ENCODE measurements at regions not wholly inside any gene's neighbourhood (a gene's known extent, or its start where the extent isn't known, plus 50 kb on each side); places are given as distances from the start of the nearest gene placed in this dataset.

DNA sequence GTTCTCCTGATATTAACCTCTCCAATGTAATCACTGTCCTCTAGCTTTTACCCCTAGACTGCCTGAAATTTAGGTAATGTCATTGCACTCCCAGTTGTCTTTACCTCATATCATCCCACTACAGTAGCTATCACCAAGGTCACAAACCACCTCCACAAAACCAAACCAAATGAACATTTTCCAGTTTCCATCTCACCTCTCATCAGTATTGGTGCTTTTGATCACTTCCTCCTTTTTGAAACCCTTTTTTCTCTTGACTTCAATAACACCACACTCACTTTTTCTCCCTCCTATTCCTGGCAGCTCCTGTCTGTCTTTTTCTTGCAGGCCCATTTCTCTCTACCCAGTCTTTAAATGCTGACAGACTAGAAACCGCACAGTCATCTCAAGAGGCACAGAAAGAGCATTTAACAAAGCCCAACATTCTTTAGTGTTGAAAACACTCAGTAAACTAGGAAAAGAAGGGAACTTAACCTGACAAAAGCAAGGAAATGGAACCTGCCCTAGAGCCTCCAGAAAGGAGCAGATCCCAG is 95.9 kb upstream of the SIX2 start:
- H3K9me3 ChIP-seq = peaks cover 0 to 2% (median 0%) of the 10 kb centered on the region in 4 donors
- 66 to 94% methylated on average over 1 of the region's 1 CpG for WGBS, 2 donors
- H3K4me1 ChIP-seq = no peaks in the 10 kb centered on the region
- no peaks in the 10 kb centered on the region for H3K36me3 ChIP-seq
- TF ChIP-seq EP300 (IDR thresholded peaks at IDR 0.05) (no peak), POLR2A (IDR thresholded peaks at IDR 0.05) (no peak)
- TF ChIP-seq, protein P1, sequence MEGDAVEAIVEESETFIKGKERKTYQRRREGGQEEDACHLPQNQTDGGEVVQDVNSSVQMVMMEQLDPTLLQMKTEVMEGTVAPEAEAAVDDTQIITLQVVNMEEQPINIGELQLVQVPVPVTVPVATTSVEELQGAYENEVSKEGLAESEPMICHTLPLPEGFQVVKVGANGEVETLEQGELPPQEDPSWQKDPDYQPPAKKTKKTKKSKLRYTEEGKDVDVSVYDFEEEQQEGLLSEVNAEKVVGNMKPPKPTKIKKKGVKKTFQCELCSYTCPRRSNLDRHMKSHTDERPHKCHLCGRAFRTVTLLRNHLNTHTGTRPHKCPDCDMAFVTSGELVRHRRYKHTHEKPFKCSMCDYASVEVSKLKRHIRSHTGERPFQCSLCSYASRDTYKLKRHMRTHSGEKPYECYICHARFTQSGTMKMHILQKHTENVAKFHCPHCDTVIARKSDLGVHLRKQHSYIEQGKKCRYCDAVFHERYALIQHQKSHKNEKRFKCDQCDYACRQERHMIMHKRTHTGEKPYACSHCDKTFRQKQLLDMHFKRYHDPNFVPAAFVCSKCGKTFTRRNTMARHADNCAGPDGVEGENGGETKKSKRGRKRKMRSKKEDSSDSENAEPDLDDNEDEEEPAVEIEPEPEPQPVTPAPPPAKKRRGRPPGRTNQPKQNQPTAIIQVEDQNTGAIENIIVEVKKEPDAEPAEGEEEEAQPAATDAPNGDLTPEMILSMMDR (IDR thresholded peaks at IDR 0.05) = no peak
- no peaks in the 10 kb centered on the region for H3K27me3 ChIP-seq
- DNase-seq (ENCODE audit: low spot score in 2 of 2) = no peak
- H3K4me3 ChIP-seq = no peak overlapping the region
- no peak overlapping the region for H3K27ac ChIP-seq

DNA sequence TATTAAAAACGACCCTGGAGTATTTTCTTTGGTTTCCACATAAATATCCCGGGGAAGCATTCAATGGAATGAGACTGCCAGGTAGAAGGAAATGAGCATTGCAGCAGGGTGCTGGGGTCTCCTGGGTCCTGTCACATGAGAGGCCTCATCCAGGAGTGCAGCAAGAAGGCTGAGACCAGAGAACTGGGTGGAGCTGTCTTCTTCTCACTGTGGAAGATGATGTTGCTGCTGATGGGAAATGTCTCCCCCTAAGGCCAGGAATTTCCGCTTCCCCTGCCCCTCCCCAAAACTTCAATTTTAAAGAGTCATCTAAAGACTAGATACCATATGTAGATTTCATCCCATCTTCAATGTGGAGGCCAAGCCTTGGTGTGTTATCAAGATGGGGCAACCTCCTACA is 95.2 kb upstream of the SIX2 start:
- Histone ChIP-seq H3K27ac (no peak overlapping the region), H3K4me3 (no peak overlapping the region), H3K4me1 (no peaks in the 10 kb centered on the region), H3K9me3 (peaks cover 0 to 2% (median 0%) of the 10 kb centered on the region in 4 donors), H3K36me3 (no peaks in the 10 kb centered on the region), H3K27me3 (no peaks in the 10 kb centered on the region)
- 82% methylated on average over 3 of the region's 3 CpGs for WGBS, 2 donors
- no peak for DNase-seq (ENCODE audit: low spot score in 2 of 2)
- TF ChIP-seq, protein P1 (IDR thresholded peaks at IDR 0.05) = no peak
- TF ChIP-seq POLR2A (IDR thresholded peaks at IDR 0.05) (no peak), EP300 (IDR thresholded peaks at IDR 0.05) (no peak)

DNA sequence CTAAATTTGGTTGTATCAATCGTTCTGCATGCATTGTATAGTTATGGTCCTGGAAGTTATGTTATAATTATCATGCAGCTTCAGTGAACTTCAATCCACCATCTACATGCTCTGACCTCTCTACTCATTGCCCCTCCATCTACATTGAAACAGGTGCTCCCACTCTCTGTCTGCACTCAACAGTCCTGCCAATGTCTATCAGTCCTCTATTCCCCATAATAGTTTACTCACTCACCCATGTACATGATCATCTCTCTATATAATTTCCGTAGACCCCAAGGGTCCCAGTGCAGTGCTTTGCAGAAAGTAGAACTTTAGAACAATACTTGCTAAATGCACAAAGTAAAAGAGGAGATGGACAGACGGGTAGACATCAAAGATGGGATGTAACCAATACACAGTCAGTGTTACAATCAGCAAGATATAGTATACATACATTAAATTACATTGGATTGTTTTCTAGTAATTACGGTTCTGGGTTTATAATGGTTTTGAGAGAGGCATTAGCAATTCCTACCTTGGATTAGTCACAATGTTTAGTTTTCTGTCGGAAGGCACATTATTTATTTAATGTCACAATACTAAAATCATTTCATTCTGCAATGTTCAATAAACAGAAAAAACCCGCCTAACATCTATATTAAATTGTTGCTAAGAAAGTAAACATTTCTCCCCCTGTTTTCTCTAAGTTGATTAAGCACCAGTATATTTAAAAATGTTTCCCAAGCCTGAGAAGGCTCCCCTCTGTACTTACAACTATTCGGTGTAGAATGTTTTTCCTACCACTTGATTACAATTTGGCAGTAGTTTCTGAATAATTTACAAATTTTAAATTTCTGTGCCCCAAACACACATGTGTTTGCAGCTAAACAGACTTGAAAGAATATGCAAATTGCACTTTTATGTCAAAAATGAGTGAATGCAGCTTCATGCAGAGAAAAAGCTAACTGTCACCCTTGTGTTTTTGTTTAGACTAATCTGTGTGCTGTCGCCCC is 94.4 kb upstream of the SIX2 start:
- Histone ChIP-seq H3K4me1 (no peaks in the 10 kb centered on the region), H3K36me3 (no peaks in the 10 kb centered on the region), H3K27ac (no peak overlapping the region), H3K4me3 (no peak overlapping the region), H3K27me3 (no peaks in the 10 kb centered on the region), H3K9me3 (peaks cover 0 to 2% (median 0%) of the 10 kb centered on the region in 4 donors)
- DNase-seq (ENCODE audit: low spot score in 2 of 2) = no peak
- WGBS, 2 donors = 84 to 86% methylated on average over 8 of the region's 8 CpGs
- TF ChIP-seq POLR2A (IDR thresholded peaks at IDR 0.05) (no peak), EP300 (IDR thresholded peaks at IDR 0.05) (no peak)
- TF ChIP-seq, protein P1 (IDR thresholded peaks at IDR 0.05) = no peak

DNA sequence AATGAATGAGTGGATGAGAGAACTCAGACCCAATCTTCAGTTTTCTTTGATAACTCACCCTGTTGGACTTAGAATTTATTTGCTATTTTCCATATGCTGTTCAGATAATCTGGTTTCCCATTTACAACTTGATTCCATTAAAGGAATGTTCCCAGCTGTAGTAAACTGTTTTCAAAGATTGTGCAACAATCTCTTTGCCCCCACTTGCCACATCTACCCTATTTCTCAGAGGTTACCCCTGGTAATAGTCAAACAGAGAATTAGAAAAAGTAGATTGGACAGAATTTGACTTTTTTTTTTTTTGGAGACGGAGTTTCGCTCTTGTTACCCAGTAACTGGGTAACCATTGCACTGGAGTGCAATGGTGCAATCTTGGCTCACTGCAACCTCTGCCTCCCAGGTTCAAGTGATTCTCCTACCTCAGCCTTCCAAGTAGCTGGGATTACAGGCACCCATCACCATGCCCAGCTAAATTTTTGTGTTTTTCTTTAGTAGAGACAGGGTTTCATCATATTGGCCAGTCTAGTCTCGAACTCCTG is 93.4 kb upstream of the SIX2 start:
- H3K27me3 ChIP-seq = no peaks in the 10 kb centered on the region
- TF ChIP-seq POLR2A (IDR thresholded peaks at IDR 0.05) (no peak), EP300 (IDR thresholded peaks at IDR 0.05) (no peak)
- TF ChIP-seq, protein P1 (IDR thresholded peaks at IDR 0.05) = no peak
- H3K9me3 ChIP-seq = peaks cover 0 to 2% (median 0%) of the 10 kb centered on the region in 4 donors
- H3K4me1 ChIP-seq = no peaks in the 10 kb centered on the region
- H3K36me3 ChIP-seq = no peaks in the 10 kb centered on the region
- WGBS, 2 donors = 97 to 100% methylated on average over 3 of the region's 3 CpGs
- no peak overlapping the region for H3K4me3 ChIP-seq
- DNase-seq (ENCODE audit: low spot score in 2 of 2) = no peak
- H3K27ac ChIP-seq = no peak overlapping the region

DNA sequence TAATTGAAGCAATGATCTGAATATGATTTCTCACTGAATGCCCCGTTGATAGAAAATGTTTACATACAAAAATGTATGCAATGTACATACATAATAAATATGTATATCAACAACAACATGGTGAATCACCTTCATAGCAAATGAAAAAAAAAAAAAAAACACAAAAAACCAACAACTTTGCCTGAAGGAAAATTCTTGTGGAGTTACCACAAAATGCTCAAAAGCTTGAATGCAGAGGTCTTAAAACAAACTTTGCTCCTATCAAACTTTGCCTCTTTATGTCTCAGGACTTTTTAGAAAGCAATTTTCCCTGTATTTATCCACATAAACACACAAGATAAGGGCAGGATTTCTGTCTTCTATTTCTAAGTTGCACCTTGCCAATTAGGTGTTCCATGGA is 92.9 kb upstream of the SIX2 start:
- DNase-seq (ENCODE audit: low spot score in 2 of 2) = no peak
- WGBS, 2 donors = 72 to 73% methylated on average over 1 of the region's 1 CpG
- Histone ChIP-seq H3K9me3 (peaks cover 0 to 2% (median 1%) of the 10 kb centered on the region in 4 donors), H3K27ac (no peak overlapping the region), H3K4me1 (no peaks in the 10 kb centered on the region), H3K4me3 (no peak overlapping the region), H3K27me3 (no peaks in the 10 kb centered on the region), H3K36me3 (no peaks in the 10 kb centered on the region)
- TF ChIP-seq POLR2A (IDR thresholded peaks at IDR 0.05) (no peak), EP300 (IDR thresholded peaks at IDR 0.05) (no peak)
- TF ChIP-seq, protein P1 (IDR thresholded peaks at IDR 0.05) = no peak

Data from tibial nerve (tissue), 4 donors.